B cell (primary cell): ENCODE measurements at regions not wholly inside any gene's neighbourhood (a gene's known extent, or its start where the extent isn't known, plus 50 kb on each side); places are given as distances from the start of the nearest gene placed in this dataset.

Experiments used
- ATAC-seq: fragments of 200-7000 bp; cut with Tn5 transposase; one replicate; pipeline ENCODE4 v1.10.0; 2021; ENCODE audit warnings: low read depth, mild to moderate bottlenecking, moderate number of reproducible peaks, moderate library complexity
- CTCF ChIA-PET: fragments of 350-600 bp; sonication (Branson Sonifier 250); formaldehyde crosslinking; loops from one replicate; lab custom pipeline; 2021; ENCODE audit warnings: antibody characterized with exemption, inconsistent platforms; lab: Charles Lee
- POLR2A ChIA-PET: fragments of 350-600 bp; sonication (Branson Sonifier 250); formaldehyde crosslinking; loops from one replicate; lab custom pipeline; 2021; ENCODE audit warnings: antibody characterized with exemption; lab: Charles Lee
- DNase-seq: peaks from one replicate; pipeline ENCODE4 v3.0.0; 2013
- H2AFZ ChIP-seq: 2 replicates; pipeline ENCODE4 v1.6.1; 2012; ENCODE audit warnings: mild to moderate bottlenecking, low read depth, low read length; ENCODE audit not compliant: insufficient read depth, poor library complexity, severe bottlenecking
- H3K27ac ChIP-seq, 2 donors: 1 replicate in 1 of 2; 2 replicates in 1 of 2; pipeline ENCODE4 v1.5.1; 2012 to 2013; ENCODE audit warnings: low read length in 2 of 2, mild to moderate bottlenecking in 2 of 2, moderate library complexity in 1 of 2
- H3K27me3 ChIP-seq, 4 experiments: fragments of 200-600 bp in 1 of 4; sonication (generic) in 1 of 4; replicated peaks in 1 of 4; 1 replicate in 2 of 4; 2 replicates in 2 of 4; pipeline versions ENCODE4 v1.6.1 to v1.7.0; 2013 to 2016; ENCODE audit warnings: low read length in 3 of 4, mild to moderate bottlenecking in 2 of 4, mixed read lengths in 1 of 4, moderate library complexity in 1 of 4; ENCODE audit not compliant: insufficient read depth in 4 of 4, control insufficient read depth in 3 of 4; ENCODE audit errors: control extremely low read depth in 1 of 4
- H3K36me3 ChIP-seq, 2 experiments: replicated peaks in 1 of 2; 1 replicate in 1 of 2; 2 replicates in 1 of 2; pipeline versions ENCODE4 v1.6.1 to v1.7.1; 2013; ENCODE audit warnings: low read length in 1 of 2; ENCODE audit not compliant: insufficient read depth in 2 of 2, control insufficient read depth in 1 of 2; ENCODE audit errors: control extremely low read depth in 1 of 2, extremely low read depth in 1 of 2
- H3K4me1 ChIP-seq, 2 donors: fragments of 200-600 bp in 1 of 2; sonication (generic) in 1 of 2; 1 replicate in 1 of 2; 2 replicates in 1 of 2; pipeline versions ENCODE4 v1.5.1 to v1.6.1; 2013 to 2017; ENCODE audit warnings: low read length in 2 of 2; ENCODE audit not compliant: control insufficient read depth in 2 of 2, insufficient read depth in 2 of 2
- H3K4me2 ChIP-seq: replicated peaks from 2 replicates; pipeline ENCODE3; 2012; ENCODE audit warnings: mild to moderate bottlenecking, low read depth, low read length; ENCODE audit not compliant: poor library complexity, severe bottlenecking
- H3K4me3 ChIP-seq, 5 experiments: fragments of 200-600 bp in 1 of 5; sonication (generic) in 1 of 5; 1 replicate in 3 of 5; 2 replicates in 2 of 5; pipeline versions ENCODE4 v1.5.1 to v1.7.0; 2011 to 2016; ENCODE audit warnings: low read length in 4 of 5, mild to moderate bottlenecking in 4 of 5, low read depth in 2 of 5, control low read depth in 1 of 5, moderate library complexity in 1 of 5; ENCODE audit not compliant: insufficient read depth in 1 of 5; ENCODE audit errors: control extremely low read depth in 1 of 5, extremely low read depth in 1 of 5
- H3K79me2 ChIP-seq: fragments of 200-600 bp; sonication (generic); one replicate; pipeline ENCODE4 v1.6.0; 2016; ENCODE audit warnings: low read length; ENCODE audit not compliant: control insufficient read depth, insufficient read depth
- H3K9ac ChIP-seq: fragments of 200-600 bp; sonication (generic); 2 replicates; pipeline ENCODE4 v1.6.1; 2017; ENCODE audit warnings: mild to moderate bottlenecking, low read length, moderate library complexity
- H3K9me3 ChIP-seq, 3 donors: one replicate each; pipeline versions ENCODE4 v1.6.1 to v1.7.1; 2013; ENCODE audit warnings: low read length in 2 of 3; ENCODE audit not compliant: control insufficient read depth in 2 of 3, insufficient read depth in 1 of 3; ENCODE audit errors: control extremely low read depth in 1 of 3
- H4K20me1 ChIP-seq: 2 replicates; pipeline ENCODE4 v1.6.0; 2012; ENCODE audit warnings: mild to moderate bottlenecking, low read length; ENCODE audit not compliant: insufficient read depth, control insufficient read depth, poor library complexity, severe bottlenecking
- H3K27ac Mint-ChIP-seq: one replicate; pipeline ENCODE4 v1.8.0; 2021; ENCODE audit warnings: mixed read lengths
- H3K27me3 Mint-ChIP-seq: one replicate; pipeline ENCODE4 v1.8.0; 2021; ENCODE audit warnings: mixed read lengths
- H3K4me1 Mint-ChIP-seq: one replicate; pipeline ENCODE4 v1.8.0; 2021; ENCODE audit warnings: mixed read lengths
- H3K4me3 Mint-ChIP-seq: one replicate; pipeline ENCODE4 v1.8.0; 2021; ENCODE audit warnings: mixed read lengths
- H3K9me3 Mint-ChIP-seq: one replicate; pipeline ENCODE4 v1.8.0; 2022; ENCODE audit warnings: mixed read lengths; ENCODE audit not compliant: insufficient read depth
- EZH2 ChIP-seq: IDR thresholded peaks from 2 replicates; pipeline ENCODE4 v1.6.1; 2012; ENCODE audit warnings: borderline replicate concordance, low read depth, mild to moderate bottlenecking, moderate library complexity, low read length; ENCODE audit not compliant: insufficient read depth, poor library complexity, severe bottlenecking
- WGBS: methylation state at CpG from one replicate; pipeline ENCODE4 v1.1.5; 2013; ENCODE audit warnings: missing lambda C conversion rate; ENCODE audit not compliant: insufficient coverage; 5-methylcytosine and 5-hydroxymethylcytosine counted together
- intact Hi-C: fragments of 100-400 bp; cut with micrococcal nuclease; formaldehyde crosslinking; loops from one replicate; pipeline ENCODE4 v1.10.0; 2022
- TF ChIP-seq, protein P1 (sequence below): fragments of 200-600 bp; IDR thresholded peaks from one replicate; pipeline ENCODE4 v1.8.0; 2022; ENCODE audit warnings: antibody characterized with exemption, mild to moderate bottlenecking

DNA sequence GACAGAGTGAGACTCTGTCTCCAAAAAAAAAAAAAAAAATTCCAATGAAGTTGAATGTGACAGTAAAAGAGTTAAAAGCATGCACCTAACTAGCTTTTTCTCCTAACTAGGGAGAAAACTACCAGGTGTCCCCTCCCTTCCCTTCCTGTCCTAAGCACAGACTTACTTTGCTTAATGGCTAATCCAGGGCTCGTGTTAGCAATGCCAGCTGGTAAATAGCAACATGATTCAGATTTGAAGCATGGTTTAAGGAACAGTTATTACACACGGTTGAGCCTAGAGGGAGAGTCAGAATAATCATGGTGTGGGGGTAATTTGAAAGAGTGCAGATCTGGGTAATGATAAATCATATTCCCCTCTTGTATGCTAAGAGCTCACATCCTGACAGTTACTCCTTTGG, 338.3 kb downstream of the STIM2 start:
- TF ChIP-seq, protein P1, sequence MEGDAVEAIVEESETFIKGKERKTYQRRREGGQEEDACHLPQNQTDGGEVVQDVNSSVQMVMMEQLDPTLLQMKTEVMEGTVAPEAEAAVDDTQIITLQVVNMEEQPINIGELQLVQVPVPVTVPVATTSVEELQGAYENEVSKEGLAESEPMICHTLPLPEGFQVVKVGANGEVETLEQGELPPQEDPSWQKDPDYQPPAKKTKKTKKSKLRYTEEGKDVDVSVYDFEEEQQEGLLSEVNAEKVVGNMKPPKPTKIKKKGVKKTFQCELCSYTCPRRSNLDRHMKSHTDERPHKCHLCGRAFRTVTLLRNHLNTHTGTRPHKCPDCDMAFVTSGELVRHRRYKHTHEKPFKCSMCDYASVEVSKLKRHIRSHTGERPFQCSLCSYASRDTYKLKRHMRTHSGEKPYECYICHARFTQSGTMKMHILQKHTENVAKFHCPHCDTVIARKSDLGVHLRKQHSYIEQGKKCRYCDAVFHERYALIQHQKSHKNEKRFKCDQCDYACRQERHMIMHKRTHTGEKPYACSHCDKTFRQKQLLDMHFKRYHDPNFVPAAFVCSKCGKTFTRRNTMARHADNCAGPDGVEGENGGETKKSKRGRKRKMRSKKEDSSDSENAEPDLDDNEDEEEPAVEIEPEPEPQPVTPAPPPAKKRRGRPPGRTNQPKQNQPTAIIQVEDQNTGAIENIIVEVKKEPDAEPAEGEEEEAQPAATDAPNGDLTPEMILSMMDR = no peak
- no peak for TF ChIP-seq EZH2
- no peak overlapping the region for H3K27ac ChIP-seq
- no peak overlapping the region for H3K4me2 ChIP-seq
- no CpG with 5 or more reads among the region's 2 CpGs for WGBS
- DNase-seq (no peak), ATAC-seq (no peak)
- Mint-ChIP-seq H3K9me3 (no peaks in the 10 kb centered on the region), H3K4me1 (no peaks in the 10 kb centered on the region), H3K4me3 (no peak overlapping the region), H3K27me3 (peaks cover 3% of the 10 kb centered on the region), H3K27ac (no peak overlapping the region)
- intact Hi-C loops = no loop called here
- no peaks in the 10 kb centered on the region for H3K4me1 ChIP-seq
- H3K9ac ChIP-seq = no peak overlapping the region
- H3K9me3 ChIP-seq = no peaks in the 10 kb centered on the region
- H3K36me3 ChIP-seq = no peaks in the 10 kb centered on the region
- no peak overlapping the region for H2AFZ ChIP-seq
- ChIA-PET CTCF (no interaction called here), POLR2A (no interaction called here)
- no peak overlapping the region for H3K4me3 ChIP-seq
- no peaks in the 10 kb centered on the region for H3K27me3 ChIP-seq
- H4K20me1 ChIP-seq = no peaks in the 10 kb centered on the region
- H3K79me2 ChIP-seq = no peaks in the 10 kb centered on the region

DNA sequence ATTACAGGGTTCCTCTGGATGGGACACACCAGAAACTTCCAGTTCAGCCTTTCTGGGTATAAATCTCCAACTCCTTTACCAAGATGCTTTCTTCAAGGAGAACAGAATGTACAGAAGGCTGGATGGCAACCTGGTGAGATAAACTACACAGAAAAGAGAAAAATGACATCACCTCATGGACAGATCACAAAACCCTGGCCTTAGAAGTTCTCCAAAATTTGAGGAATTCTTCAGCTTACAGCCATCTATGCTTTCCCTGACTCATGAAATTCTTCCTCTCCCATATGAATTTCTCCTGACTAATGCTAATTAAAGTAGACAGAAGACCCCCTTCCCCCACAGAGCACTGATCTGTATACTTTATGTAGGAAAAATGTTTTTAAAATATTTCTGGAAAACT, 345.4 kb downstream of the STIM2 start:
- ATAC-seq (no peak), DNase-seq (no peak)
- H3K36me3 ChIP-seq = no peaks in the 10 kb centered on the region
- H3K79me2 ChIP-seq = no peaks in the 10 kb centered on the region
- no peak for TF ChIP-seq EZH2
- TF ChIP-seq, protein P1 = no peak
- no peak overlapping the region for H3K27ac ChIP-seq
- no peaks in the 10 kb centered on the region for H3K4me1 ChIP-seq
- H3K27ac Mint-ChIP-seq = no peak overlapping the region
- H3K4me2 ChIP-seq = no peak overlapping the region
- H2AFZ ChIP-seq = no peak overlapping the region
- no peaks in the 10 kb centered on the region for H3K27me3 Mint-ChIP-seq
- H3K4me3 ChIP-seq = no peak overlapping the region
- H3K4me1 Mint-ChIP-seq = no peaks in the 10 kb centered on the region
- H3K27me3 ChIP-seq = no peaks in the 10 kb centered on the region
- POLR2A ChIA-PET = no interaction called here
- H3K9ac ChIP-seq = no peak overlapping the region
- H4K20me1 ChIP-seq = no peaks in the 10 kb centered on the region
- no peaks in the 10 kb centered on the region for H3K9me3 ChIP-seq
- no peaks in the 10 kb centered on the region for H3K9me3 Mint-ChIP-seq
- no peak overlapping the region for H3K4me3 Mint-ChIP-seq
- CTCF ChIA-PET = no interaction called here
- intact Hi-C loops = no loop called here
